HG03565 (cell line): ENCODE measurements at regions not wholly inside any gene's neighbourhood (a gene's known extent, or its start where the extent isn't known, plus 50 kb on each side); places are given as distances from the start of the nearest gene placed in this dataset.
A peak's percentile ranks its signal among the peaks of the same experiment; 100 is the strongest.

Experiments used
- ATAC-seq: cut with Tn5 transposase; IDR thresholded peaks from one replicate; pipeline ENCODE4 v1.9.1; 2021; ENCODE audit warnings: mild to moderate bottlenecking, moderate library complexity; ENCODE audit not compliant: unreplicated experiment

GRCh38 chr1:219405531-219406331 is 207.2 kb downstream of the ZC3H11B start:
- ATAC-seq: no peak

GRCh38 chr1:219404629-219405028 is 208.3 kb downstream of the ZC3H11B start:
- no peak for ATAC-seq

- no peak for ATAC-seq
Measured at GRCh38 chr1:219402925-219403324, 210.0 kb downstream of the ZC3H11B start.

- ATAC-seq: no peak
Measured at GRCh38 chr1:219401724-219402625, 210.9 kb downstream of the ZC3H11B start.

GRCh38 chr1:219399446-219399845 is 213.5 kb downstream of the ZC3H11B start:
- no peak for ATAC-seq

GRCh38 chr1:219398815-219399396 is 214.0 kb downstream of the ZC3H11B start:
- no peak for ATAC-seq

DNA sequence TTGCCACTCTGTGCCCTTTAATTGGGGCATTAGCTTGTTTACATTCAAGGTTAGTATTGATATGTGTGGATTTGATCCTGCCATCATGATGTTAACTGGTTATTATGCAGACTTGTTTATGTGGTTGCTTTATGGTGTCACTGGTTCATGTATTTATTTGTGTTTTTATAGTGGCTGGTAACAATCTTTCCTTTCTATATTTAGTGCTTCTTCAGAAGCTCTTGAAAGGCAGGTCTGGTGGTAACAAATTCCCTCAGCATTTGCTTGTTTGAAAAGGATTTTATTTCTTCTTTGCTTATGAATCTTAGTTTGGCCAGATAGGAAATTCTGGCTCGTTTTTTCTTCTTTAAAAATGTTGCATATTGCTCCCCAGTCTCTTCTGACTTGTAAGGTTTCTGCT is 215.4 kb downstream of the ZC3H11B start:
- no peak for ATAC-seq

DNA sequence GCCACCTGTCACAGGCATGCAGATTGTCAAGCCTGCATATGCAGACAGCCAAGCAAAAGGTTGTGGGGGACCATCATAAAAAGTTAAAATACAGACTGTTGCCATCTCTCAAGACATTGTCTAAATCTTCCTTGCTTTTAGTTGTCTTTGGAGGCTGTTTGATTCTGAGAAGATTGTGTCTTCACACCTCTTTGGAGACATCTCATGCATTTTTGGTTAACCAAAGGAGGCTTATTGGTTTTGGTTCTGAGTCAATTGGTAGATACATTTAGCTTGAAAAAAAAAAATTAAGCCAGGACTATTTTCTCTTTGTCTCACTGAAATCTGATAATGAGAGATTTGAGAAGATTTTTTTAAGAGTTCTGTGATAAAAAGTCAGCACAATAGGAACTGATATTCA is 217.6 kb downstream of the LYPLAL1 start:
- ATAC-seq: peak; percentile 79

DNA sequence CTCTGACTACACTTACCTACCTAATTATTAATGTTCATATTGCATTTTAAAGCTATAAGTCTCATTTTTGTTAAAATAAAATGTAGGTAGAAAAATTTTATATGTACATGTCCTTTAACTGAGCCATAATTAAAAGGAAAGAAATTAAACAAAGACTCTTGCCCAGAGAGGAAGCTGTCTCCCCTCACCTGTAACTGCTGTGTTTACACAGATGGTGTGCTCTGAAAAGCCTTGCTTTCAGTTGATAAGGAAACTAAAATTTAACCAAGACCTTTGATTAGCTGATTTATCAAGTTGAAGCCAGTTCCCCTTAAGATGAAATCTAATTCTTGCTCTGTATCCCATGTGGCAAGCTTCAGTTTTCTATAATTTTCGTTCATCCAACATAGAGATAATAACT is 213.5 kb downstream of the LYPLAL1 start:
- ATAC-seq: no peak

DNA sequence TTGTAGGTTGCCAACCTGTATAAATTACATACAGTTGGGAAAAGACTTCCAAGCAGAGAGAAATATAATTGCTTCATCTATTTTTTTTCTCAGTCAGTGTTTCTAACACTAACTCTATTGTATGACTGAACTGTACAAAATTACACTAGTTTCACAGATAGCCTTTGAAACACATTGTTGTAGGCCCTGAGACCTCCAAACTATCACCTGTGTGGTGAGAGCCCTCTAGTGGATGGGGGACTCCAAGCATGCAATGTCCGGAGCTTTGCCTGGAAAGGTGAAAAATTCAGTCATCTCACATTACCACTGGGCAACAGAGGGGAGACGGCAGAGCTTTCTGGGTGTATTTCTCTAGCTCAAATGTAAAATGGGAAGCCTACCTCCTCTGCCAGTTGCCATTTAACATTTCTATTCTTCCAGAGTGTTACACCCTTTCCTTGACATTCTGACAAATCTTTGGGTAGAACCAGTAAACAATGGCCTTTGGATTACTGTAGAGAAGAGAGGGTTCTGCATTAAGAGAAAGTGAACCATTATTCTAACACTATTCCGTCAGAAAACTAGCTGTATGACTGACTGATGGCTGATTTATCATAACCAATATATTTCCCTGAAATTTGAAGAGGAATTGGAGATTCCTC is 212.2 kb downstream of the LYPLAL1 start:
- peak; percentile 94 for ATAC-seq

- ATAC-seq: no peak
Measured at GRCh38 chr1:219383281-219383680, 209.6 kb downstream of the LYPLAL1 start.

GRCh38 chr1:219381396-219381795 is 207.7 kb downstream of the LYPLAL1 start:
- no peak for ATAC-seq

GRCh38 chr1:219380463-219380862 is 206.8 kb downstream of the LYPLAL1 start:
- ATAC-seq: no peak

DNA sequence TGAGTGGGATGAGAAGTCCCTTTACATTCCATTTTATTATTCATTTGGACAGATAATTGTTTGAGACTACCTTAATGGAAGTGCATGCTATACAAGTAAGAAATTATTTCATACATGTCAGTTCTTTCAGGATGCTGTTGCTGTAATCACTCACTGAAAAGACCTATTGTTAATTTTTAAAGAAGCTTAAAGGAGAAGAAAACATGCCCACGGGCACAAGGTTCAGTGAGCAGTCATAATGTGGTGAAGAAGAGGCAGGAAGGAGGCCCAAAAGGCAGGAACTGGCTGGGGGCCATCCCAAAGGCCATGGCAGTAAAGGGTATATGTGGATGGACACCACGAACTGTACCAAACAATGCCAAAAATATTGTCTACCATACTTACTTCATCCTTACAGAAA is 206.0 kb downstream of the LYPLAL1 start:
- no peak for ATAC-seq

DNA sequence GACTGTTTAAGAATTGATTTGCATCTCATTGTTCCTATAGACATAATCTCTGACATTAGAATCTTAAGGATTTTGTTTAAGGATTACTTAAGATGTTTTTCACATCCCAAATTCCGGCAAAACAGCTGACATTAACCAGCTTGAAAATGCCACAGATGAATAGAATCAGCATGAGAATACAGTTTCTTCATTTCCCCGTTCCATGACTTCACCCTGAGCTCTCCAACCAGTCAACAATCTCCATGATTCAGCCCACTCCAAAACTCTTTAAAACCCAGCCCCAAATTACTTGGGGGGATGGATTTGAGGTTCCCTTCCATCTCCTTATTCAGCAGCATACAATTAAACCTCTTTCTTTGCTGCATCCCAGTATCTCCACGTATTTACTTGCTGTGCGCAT is 201.0 kb downstream of the LYPLAL1 start:
- no peak for ATAC-seq

DNA sequence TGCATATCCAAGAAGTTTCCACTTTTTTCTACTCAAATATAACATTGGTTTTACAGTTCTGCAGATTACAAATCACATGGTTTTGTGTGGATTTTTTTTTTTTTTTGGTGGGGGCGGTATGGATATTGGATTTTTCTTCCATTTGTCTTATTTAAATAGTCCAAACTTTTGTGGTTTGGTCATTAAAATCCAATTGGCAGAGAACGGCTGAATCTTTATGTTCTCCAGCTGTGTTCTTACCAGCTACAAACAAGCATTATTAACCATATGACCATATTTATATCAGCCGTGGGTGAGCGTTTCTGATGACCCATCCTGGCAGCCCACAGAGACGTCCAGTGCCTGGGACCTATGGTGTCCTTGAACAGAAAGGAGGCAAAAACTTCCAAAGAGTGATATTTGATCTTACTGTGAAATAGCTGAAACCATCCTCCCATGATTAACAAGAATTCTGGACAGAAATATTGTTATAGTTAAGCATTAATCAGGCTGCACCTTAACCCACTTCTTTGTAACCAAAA is 200.4 kb downstream of the LYPLAL1 start:
- no peak for ATAC-seq

- no peak for ATAC-seq
Measured at GRCh38 chr1:219373616-219373935, 199.9 kb downstream of the LYPLAL1 start.

GRCh38 chr1:219372916-219373615 is 199.4 kb downstream of the LYPLAL1 start:
- no peak for ATAC-seq

DNA sequence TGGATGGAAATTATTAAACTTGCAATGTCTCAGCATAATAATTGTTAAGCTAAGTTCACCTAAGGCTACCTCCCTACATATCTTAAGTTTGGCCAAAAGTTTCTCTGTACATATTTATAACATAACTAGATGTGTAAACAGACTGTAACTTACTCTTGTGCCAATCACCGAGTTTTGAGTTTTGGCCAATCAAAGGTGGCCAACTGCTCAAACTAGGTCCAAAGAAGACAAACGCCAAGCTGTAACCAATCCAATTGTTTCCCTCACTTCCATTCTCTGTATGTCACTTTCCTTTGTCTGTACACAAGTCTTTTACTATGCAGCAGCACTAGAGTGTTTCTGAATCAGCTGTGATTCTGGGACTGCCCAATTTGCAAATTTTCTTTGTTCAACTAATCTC is 197.8 kb downstream of the LYPLAL1 start:
- no peak for ATAC-seq

- no peak for ATAC-seq
Measured at GRCh38 chr1:219367496-219367895, 193.8 kb downstream of the LYPLAL1 start.
